SK-N-SH treated with all-trans-retinoic acid at 6 μM for 48 hours (cell line): ENCODE measurements at regions not wholly inside any gene's neighbourhood (a gene's known extent, or its start where the extent isn't known, plus 50 kb on each side); places are given as distances from the start of the nearest gene placed in this dataset.

Experiments
- CREB5 ChIP-seq: fragments of 250-450 bp; sonication (Bioruptor Pico); IDR thresholded peaks from 2 replicates; pipeline ENCODE4 v1.5.1; 2020; ENCODE audit warnings: low read depth, mild to moderate bottlenecking, moderate library complexity
- GLIS3 ChIP-seq: fragments of 250-450 bp; sonication (Bioruptor Pico); IDR thresholded peaks from 2 replicates; pipeline ENCODE4 v1.5.0; 2020; ENCODE audit warnings: mild to moderate bottlenecking, moderate library complexity
- RARB ChIP-seq: fragments of 250-450 bp; sonication (Bioruptor Pico); IDR thresholded peaks from 2 replicates; pipeline ENCODE4 v1.8.0; 2021; ENCODE audit warnings: mild to moderate bottlenecking, moderate library complexity
- ZFP30 ChIP-seq: fragments of 450-650 bp; formaldehyde crosslinking; IDR thresholded peaks from 2 replicates; pipeline ENCODE4 v1.5.0; 2022; ENCODE audit warnings: mild to moderate bottlenecking, moderate library complexity

GRCh38 chr7:142540371-142540770, 208.9 kb upstream of the PRSS1 start:
- TF ChIP-seq CREB5 (no peak), RARB (CRISPR knock-in tag) (no peak), GLIS3 (no peak), ZFP30 (CRISPR knock-in tag) (no peak)
